Memory B cell (primary cell): ENCODE measurements at regions not wholly inside any gene's neighbourhood (a gene's known extent, or its start where the extent isn't known, plus 50 kb on each side); places are given as distances from the start of the nearest gene placed in this dataset.

ENCODE experiments used
- ATAC-seq: fragments of 150-1000 bp; cut with Tn5 transposase; 2 replicates; pipeline ENCODE4 v1.10.0; 2021; ENCODE audit warnings: low read depth, mild to moderate bottlenecking, moderate library complexity
- DNase-seq, 2 donors: peaks; one replicate each; pipeline ENCODE4 v3.0.0; 2022; ENCODE audit warnings: low spot score in 2 of 2
- H3K27ac Mint-ChIP-seq: one replicate; pipeline ENCODE4 v1.8.0; 2022; ENCODE audit warnings: mild to moderate bottlenecking, moderate library complexity, mixed read lengths
- H3K27me3 Mint-ChIP-seq: one replicate; pipeline ENCODE4 v1.8.0; 2022; ENCODE audit warnings: mixed read lengths
- H3K36me3 Mint-ChIP-seq: one replicate; pipeline ENCODE4 v1.8.0; 2022; ENCODE audit warnings: mild to moderate bottlenecking, mixed read lengths
- H3K4me1 Mint-ChIP-seq: one replicate; pipeline ENCODE4 v1.8.0; 2022; ENCODE audit warnings: mixed read lengths
- H3K4me3 Mint-ChIP-seq: one replicate; pipeline ENCODE4 v1.8.0; 2022; ENCODE audit warnings: mild to moderate bottlenecking, moderate library complexity, mixed read lengths
- H3K9me3 Mint-ChIP-seq: one replicate; pipeline ENCODE4 v1.8.0; 2022; ENCODE audit warnings: mixed read lengths

DNA sequence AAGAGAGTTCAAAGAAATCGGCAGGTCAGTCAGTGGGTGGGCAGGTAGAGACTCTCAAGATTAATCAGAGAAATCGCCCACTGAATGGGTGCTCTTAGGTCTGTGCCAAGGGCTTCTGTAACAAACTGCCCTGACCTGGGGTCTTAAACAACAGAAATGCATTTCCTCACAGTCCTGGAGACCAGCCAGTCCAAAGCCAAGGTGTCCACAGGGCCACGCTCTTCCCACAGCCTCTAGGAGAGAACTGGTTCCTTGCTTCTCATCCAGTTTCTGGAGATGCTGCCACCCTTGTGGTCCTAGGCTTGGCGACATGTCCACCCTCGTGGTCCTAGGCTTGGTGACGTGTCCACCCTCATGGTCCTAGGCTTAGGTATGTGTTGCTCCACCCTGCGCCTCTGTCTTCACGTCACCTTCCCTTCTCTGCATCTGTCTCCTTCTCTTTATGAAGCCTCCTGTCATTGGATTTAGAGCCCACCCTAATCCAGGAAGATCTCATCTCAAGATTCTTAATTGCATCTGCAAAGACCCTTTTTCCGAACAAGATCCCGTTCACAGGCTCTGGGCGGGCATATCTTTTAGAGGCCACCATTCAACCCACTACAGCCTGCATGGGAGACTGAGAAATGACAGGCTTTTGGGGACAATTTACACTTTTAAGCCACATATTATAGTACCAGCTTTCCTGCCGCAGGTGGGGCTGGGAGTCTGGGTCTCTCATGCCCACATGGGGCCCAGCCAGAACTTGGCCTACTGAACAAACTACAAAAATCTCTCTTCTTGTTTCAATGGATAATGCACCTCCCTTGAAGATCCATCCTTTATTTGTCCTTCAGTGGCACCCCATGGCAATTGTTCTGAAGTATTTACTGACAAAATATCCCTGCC lies 161.3 kb downstream of the ASB1 start:
- no peak for ATAC-seq
- DNase-seq, result no peak
- Mint-ChIP-seq H3K9me3 (peaks cover 3% of the 10 kb centered on the region), H3K27me3 (no peaks in the 10 kb centered on the region), H3K36me3 (no peaks in the 10 kb centered on the region), H3K4me1 (no peaks in the 10 kb centered on the region), H3K4me3 (no peak overlapping the region), H3K27ac (no peak overlapping the region)

DNA sequence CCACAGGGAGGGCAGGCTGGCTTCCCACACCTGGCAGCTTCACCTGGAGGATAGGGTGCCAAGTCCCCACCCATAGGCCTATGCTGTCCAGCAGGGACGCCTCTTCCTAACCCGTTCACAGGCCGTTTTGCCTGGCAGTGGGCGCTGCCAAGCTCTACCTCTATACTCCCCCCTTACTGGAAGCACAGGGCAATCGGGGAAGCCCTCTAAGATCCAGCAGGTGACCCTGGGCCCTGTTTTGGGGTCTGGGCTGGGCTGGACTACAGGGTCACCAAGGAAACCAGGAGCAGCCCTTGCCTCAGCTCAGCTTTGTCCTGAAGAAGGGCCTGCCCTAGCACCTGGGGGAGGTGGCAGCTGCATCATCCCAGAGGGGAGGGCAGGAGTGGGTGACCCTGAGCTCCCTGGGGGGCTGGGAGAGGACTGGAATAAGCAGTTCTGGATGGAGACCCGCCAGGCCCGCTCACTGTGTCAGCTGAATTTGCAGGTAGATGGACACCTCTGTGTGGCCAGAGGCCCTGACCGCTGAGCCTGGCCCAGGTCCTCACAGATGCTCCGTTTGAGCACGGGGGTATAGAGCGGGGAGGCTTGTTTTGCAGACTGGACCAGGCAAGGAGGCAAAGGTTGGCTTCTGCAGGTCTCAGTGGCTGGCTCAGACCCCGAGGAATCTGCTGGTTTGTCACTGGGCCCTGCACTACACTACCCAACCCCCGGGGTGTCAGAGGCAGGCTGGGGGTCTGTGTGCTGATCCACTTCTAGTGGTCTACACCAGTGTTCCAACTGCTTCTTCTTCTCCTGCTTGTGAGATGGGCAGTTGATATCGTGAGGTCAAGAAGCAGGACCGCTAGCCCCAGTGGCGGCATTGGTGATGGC lies 163.1 kb downstream of the ASB1 start:
- no peaks in the 10 kb centered on the region for H3K4me1 Mint-ChIP-seq
- H3K9me3 Mint-ChIP-seq, result no peaks in the 10 kb centered on the region
- ATAC-seq (no peak), DNase-seq (no peak)
- no peak overlapping the region for H3K4me3 Mint-ChIP-seq
- H3K36me3 Mint-ChIP-seq, result no peaks in the 10 kb centered on the region
- no peak overlapping the region for H3K27ac Mint-ChIP-seq
- no peaks in the 10 kb centered on the region for H3K27me3 Mint-ChIP-seq

DNA sequence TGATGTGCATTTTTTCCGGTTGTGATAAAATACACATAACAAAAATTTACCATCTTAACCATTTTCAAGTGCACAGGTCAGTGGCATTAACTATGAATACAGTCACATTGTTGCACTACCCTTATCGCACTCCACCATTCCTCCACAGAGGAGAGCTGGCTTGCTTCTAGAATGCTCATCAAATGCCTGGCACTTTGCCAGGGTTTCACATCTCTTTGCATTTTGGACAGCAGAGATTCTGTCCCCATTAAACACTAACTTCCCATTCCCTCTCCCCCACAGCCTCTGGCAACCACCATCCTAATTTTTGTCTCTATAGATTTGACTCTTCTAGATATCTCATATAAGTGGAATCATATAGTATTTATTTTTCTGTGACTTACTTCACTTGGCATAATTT lies 165.0 kb downstream of the ASB1 start:
- Mint-ChIP-seq H3K36me3 (no peaks in the 10 kb centered on the region), H3K27ac (no peak overlapping the region), H3K4me3 (no peak overlapping the region), H3K4me1 (no peaks in the 10 kb centered on the region), H3K27me3 (peaks cover 2% of the 10 kb centered on the region), H3K9me3 (no peaks in the 10 kb centered on the region)
- DNase-seq (no peak), ATAC-seq (no peak)

DNA sequence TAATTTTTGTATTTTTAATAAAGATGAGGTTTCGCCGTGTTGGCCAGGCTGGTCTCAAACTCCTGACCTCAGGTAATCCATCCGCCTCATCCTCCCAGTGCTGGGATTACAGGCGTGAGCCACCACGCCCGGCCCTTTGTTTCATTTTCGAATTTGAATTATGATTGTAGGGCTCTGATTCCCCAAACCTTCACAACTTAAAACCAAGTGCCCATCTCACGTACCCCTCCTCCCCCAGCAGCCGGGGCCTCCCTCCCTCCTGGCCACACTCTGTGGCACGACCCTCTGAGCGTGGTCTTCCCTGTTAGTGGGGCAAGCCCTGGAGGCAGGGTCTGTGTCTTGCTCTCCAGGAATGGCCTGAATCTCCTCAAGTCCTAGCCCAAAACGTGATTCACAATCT lies 166.5 kb downstream of the ASB1 start:
- H3K4me1 Mint-ChIP-seq, result no peaks in the 10 kb centered on the region
- peaks cover 2% of the 10 kb centered on the region for H3K27me3 Mint-ChIP-seq
- no peak overlapping the region for H3K27ac Mint-ChIP-seq
- DNase-seq, result no peak
- H3K4me3 Mint-ChIP-seq, result no peak overlapping the region
- no peaks in the 10 kb centered on the region for H3K36me3 Mint-ChIP-seq
- no peak for ATAC-seq
- H3K9me3 Mint-ChIP-seq, result no peaks in the 10 kb centered on the region

DNA sequence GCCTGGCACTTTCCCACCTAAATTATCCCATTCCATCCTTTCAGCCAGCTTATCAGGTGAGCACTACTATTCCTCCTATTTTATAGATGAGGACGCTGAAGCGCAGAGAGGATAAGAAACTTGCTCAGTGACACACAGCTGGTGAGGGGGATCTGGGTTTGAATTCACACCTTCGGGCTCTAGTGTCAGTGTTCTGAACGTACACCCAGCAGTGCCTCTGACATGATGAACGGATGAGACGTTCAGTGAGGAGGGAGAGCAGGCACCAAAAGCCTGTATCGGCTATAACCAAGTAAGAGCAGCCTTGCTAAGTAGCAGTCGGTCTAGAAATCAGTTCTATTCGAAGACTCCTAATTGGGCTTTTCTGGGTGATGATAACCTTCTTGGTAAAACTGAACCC lies 167.0 kb downstream of the ASB1 start:
- ATAC-seq, result no peak
- H3K27me3 Mint-ChIP-seq, result peaks cover 5% of the 10 kb centered on the region
- H3K36me3 Mint-ChIP-seq, result no peaks in the 10 kb centered on the region
- no peaks in the 10 kb centered on the region for H3K4me1 Mint-ChIP-seq
- no peak overlapping the region for H3K27ac Mint-ChIP-seq
- DNase-seq, result no peak
- H3K4me3 Mint-ChIP-seq, result no peak overlapping the region
- H3K9me3 Mint-ChIP-seq, result no peaks in the 10 kb centered on the region

DNA sequence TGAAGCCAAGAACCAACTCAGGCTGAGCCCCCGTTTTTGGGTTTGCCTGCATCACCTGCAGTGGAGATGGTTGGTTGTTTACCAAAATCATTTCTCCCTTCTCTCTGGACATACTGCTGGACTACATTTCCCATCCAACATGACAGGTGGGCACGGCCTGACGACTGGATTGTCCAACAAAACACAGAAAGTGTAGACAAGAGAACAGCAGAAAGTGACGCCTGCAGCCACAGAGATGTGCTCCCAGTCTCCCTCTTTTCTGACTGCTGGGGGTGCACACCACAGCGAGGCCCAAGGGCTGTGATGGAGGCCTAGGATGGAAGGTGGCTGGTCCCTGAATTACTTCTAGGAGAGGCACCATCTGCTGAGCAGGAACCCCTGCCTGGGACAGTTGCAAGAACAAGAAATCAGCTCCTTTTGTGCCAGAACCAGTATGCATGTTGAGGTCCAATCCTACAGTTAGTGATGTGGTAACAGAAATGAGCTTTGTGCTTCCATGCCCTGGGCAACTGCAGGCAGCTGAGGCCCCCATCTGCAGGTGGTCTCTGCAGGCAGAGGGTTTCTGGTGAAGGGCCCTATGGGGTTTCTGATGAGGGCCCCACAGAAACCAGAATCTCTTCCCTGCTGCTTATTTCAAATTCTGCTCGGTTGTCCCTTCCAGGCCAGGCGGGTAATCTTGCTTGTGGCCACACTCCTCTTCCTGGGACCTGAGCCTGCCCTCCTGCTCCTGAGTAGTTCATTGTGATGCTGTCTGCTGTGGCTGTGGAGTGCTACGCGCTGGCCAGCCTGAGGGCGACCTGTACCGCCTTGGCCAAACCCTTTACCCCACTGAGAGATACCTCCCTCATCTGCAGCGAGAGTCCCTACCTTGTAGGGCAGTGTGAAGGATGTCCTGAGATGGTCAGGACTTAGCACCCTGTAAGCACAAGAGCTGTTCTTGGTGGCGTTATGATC lies 168.3 kb downstream of the ASB1 start:
- DNase-seq, result no peak
- no peaks in the 10 kb centered on the region for H3K36me3 Mint-ChIP-seq
- H3K4me1 Mint-ChIP-seq, result no peaks in the 10 kb centered on the region
- H3K27ac Mint-ChIP-seq, result no peak overlapping the region
- ATAC-seq, result no peak
- peaks cover 10% of the 10 kb centered on the region for H3K27me3 Mint-ChIP-seq
- H3K9me3 Mint-ChIP-seq, result no peaks in the 10 kb centered on the region
- no peak overlapping the region for H3K4me3 Mint-ChIP-seq

DNA sequence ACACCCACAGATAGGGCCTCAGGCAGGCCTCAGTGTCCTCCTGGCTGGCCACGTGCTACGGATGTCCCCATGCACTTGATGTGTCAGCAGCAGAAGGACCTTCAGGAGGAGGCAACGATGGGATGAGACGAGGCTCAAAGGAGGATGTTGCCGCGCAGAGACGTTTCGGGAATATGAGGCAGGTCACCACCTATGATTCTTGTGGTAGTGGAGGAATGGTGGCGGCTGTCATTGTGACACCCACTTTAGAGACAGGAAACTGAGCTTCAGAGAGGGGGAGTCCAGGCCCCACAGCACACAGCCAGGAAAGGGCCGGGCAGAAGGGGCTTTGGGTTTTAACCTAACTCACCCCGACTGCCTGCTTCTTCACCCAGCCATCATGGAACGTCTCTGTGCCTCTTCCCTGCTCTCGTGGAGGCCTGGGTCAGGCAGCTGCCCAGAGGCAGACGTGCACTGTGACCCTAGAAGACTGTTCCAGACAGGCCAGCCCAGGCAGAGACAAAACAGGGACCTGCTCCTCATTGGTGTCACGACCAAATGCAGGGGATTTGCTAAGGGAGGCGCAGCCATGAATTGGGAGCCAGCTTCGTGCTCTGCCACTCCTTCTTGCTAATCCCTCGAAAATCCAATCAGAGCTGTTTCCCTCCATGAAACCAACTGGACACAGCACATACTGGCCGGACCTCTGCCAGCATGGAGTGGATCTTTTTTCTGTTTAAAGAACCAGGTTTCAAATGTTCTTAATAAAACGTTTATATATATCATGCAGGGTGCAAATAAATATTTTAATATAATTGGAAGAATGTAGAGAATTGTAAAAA lies 169.2 kb downstream of the ASB1 start:
- DNase-seq (no peak), ATAC-seq (no peak)
- Mint-ChIP-seq H3K36me3 (no peaks in the 10 kb centered on the region), H3K27me3 (peaks cover 10% of the 10 kb centered on the region), H3K9me3 (no peaks in the 10 kb centered on the region), H3K27ac (no peak overlapping the region), H3K4me1 (no peaks in the 10 kb centered on the region), H3K4me3 (no peak overlapping the region)

DNA sequence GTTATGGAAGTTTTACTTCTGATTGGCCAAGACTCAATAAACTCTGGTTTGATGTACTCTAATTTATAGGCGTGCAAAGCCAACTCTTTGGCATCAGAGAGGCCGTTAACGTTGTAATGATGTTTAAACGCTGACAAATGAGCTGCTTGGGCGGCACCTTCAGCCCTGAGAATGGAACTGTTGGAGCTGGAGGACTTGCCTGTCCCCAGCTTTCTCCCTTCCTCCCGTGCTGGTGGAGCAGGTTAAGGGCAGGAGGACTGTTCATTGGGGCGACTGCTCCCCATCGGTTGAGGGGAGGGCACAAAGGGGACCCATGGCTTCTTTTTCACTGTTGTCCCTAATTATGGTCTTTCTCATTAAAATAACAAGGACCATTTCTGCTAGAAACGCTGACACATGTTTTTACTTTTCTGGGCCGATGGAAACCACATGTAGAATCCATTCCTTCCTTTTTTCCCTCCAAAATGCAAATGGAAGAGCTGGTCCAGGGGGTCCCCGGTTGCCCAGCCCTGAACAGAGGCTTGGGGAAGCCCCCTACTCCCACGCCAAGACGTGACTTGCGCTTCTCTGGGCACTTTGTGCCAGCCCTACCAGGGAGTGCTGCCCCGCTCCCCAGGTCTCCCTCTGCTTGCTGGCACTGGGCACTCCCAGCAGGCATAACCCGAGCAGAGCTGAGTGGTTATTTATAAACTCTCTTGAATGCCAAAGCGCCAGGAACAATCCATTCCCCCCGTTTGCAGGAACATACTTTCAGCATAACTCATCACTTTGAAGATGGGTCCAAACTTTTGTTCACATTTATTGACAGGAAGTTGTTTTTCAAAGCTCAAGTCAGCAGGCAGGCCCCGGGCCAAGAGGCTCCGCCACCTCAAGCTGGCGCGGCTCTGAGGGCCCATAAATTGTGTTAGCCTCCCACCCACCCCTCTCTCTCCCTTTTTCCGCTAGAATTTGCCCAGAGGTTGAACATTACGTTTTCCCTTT lies 170.1 kb downstream of the ASB1 start:
- Mint-ChIP-seq H3K27ac (no peak overlapping the region), H3K4me1 (no peaks in the 10 kb centered on the region), H3K9me3 (no peaks in the 10 kb centered on the region), H3K27me3 (peaks cover 10% of the 10 kb centered on the region), H3K36me3 (no peaks in the 10 kb centered on the region), H3K4me3 (no peak overlapping the region)
- DNase-seq (no peak), ATAC-seq (no peak)

DNA sequence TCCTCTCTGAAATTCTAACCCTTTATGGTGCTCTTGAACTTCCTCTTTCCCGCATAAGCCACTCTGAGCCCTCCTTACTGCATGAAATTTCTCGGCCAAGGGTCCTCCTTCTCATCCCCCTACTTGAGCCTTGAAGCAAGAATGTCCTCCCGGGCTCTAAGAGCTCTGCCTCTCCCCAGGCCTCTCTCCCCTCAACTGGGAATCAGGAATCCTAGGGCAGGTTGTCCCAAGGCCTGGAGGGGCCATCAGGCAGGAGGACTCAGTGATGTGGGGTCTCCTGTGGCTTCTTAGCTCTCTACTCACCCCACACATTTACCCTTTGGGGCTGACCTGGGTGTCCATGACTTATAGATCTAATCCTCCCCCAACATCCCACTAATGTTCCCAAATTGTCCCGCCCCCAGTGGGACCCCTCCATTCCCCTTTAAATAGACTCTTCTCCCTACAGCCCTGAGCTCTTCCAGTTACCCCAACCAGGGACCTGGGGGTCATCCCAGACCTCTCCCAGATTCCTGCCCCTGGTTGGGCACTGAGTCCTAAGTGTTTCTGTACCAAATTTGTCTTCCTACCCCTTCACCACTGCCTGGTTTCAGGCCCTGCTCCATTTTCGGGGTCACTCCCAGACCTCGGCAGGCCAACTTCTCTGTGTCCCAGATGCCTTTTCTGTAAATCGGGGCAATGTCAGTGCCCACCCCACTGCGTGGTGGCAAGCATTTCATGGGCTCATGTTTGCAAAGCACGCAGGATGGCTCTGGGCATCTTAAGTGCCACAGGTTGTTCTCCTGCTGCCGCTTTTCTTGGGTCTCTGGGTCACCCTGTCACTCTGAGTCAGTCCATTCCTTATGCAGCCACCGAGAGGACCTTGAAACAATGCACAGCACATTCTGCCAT lies 171.2 kb downstream of the ASB1 start:
- Mint-ChIP-seq H3K4me3 (no peak overlapping the region), H3K27ac (no peak overlapping the region)

DNA sequence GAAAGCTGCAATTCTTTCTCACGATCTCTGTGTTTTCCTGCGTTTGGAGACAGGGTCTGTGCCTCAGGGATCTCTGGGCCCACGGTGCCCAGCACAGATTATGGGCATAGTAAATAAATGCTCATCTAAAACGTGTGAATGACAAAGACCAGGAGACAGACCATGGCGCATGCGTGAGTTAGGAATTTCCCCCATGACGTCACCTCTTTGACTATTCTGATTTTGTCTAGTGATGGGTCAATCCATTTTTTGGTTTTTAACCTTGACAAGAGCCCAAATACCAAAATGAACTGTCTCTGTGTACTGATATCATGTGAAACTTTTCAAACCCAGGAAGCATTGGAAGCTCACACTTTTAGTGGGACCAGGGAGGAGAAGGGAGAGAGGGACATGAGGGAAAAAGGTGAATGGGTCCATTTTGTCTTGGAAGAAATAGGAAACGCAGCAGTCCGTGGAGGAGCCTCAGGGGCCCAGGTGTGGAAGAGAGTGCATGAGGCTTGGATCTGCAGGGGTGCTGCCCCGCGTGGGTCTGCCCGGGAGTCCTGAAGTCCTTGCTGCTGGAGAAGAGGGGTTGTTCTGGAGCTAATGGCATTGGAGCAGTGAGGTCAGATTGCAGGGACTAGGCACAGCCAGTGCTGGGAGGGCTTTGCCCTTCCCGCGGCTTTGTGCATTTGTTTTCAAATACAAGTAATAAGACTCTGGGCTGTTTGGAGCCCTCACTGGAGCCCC lies 172.2 kb downstream of the ASB1 start:
- Mint-ChIP-seq H3K27ac (no peak overlapping the region), H3K9me3 (peaks cover 6% of the 10 kb centered on the region), H3K4me3 (no peak overlapping the region), H3K4me1 (no peaks in the 10 kb centered on the region), H3K27me3 (peaks cover 12% of the 10 kb centered on the region), H3K36me3 (peaks cover 2% of the 10 kb centered on the region)
- ATAC-seq (no peak), DNase-seq (no peak)

More for the DNA sequence above, 171.2 kb downstream of the ASB1 start:
- no peak for DNase-seq
- no peaks in the 10 kb centered on the region for H3K9me3 Mint-ChIP-seq
- H3K4me1 Mint-ChIP-seq, result no peaks in the 10 kb centered on the region
- no peaks in the 10 kb centered on the region for H3K36me3 Mint-ChIP-seq
- H3K27me3 Mint-ChIP-seq, result peaks cover 10% of the 10 kb centered on the region
- ATAC-seq, result no peak
